SK-N-SH (cell line): ENCODE measurements at regions not wholly inside any gene's neighbourhood (a gene's known extent, or its start where the extent isn't known, plus 50 kb on each side); places are given as distances from the start of the nearest gene placed in this dataset.

Experiments
- CTCF ChIA-PET: fragments of 300-600, 350-600 bp; formaldehyde crosslinking; extraction: SDS; loops from one replicate; lab custom pipeline; 2021; lab: Yijun Ruan, JAX
- POLR2A ChIA-PET: fragments of 350-600 bp; sonication (Branson Sonifier 250); formaldehyde crosslinking; extraction: SDS; loops from one replicate; lab custom pipeline; 2020; ENCODE audit warnings: antibody characterized with exemption, inconsistent platforms; lab: Yijun Ruan, JAX
- DNase-seq: peaks from one replicate; pipeline ENCODE4 v3.0.0; 2012
- H2AFZ ChIP-seq: fragments of 200-600 bp; sonication (generic); 2 replicates; pipeline ENCODE4 v1.8.1; 2016; ENCODE audit warnings: antibody characterized with exemption, mild to moderate bottlenecking, low read depth
- H3F3A ChIP-seq: fragments of 200-600 bp; sonication (generic); replicated peaks from 2 replicates; pipeline ENCODE3; 2016; ENCODE audit warnings: antibody characterized with exemption, mild to moderate bottlenecking; ENCODE audit not compliant: insufficient read depth
- H3K27ac ChIP-seq, 2 experiments: fragments of 200-500 bp in 1 of 2; fragments of 200-600 bp in 1 of 2; sonication (Bioruptor generic) in 1 of 2; sonication (generic), shearing (Covaris generic) in 1 of 2; 2 replicates each; pipeline versions ENCODE4 v1.5.1 to v1.6.1; 2014 to 2016; ENCODE audit warnings: low read depth in 2 of 2, inconsistent platforms in 1 of 2, low read length in 1 of 2, mild to moderate bottlenecking in 1 of 2, mixed read lengths in 1 of 2
- H3K27me3 ChIP-seq: fragments of 200-600 bp; sonication (generic), shearing (Covaris generic); 2 replicates; pipeline ENCODE4 v1.6.1; 2016; ENCODE audit warnings: mixed run types; ENCODE audit not compliant: insufficient read depth
- H3K36me3 ChIP-seq, 2 experiments: fragments of 200-500 bp in 1 of 2; fragments of 200-600 bp in 1 of 2; sonication (Bioruptor generic) in 1 of 2; sonication (generic) in 1 of 2; replicated peaks in 1 of 2; 2 replicates each; pipeline versions ENCODE3 to v1.5.1; 2014 to 2016; ENCODE audit warnings: low read length in 1 of 2, mild to moderate bottlenecking in 1 of 2; ENCODE audit not compliant: insufficient read depth in 2 of 2, control insufficient read depth in 1 of 2
- H3K4me1 ChIP-seq, 2 experiments: fragments of 200-500 bp in 1 of 2; fragments of 200-600 bp in 1 of 2; sonication (Bioruptor generic) in 1 of 2; sonication (generic), shearing (Covaris generic) in 1 of 2; 2 replicates each; pipeline versions ENCODE4 v1.5.1 to v1.6.1; 2014 to 2016; ENCODE audit warnings: low read depth in 1 of 2, low read length in 1 of 2, mixed run types in 1 of 2; ENCODE audit not compliant: insufficient read depth in 2 of 2, control insufficient read depth in 1 of 2
- H3K4me2 ChIP-seq: fragments of 200-600 bp; sonication (generic), shearing (Covaris generic); 2 replicates; pipeline ENCODE4 v1.6.1; 2017; ENCODE audit warnings: mixed run types
- H3K4me3 ChIP-seq, 2 experiments: fragments of 200-500 bp in 1 of 2; fragments of 200-600 bp in 1 of 2; sonication (Bioruptor generic) in 1 of 2; sonication (generic), shearing (Covaris generic) in 1 of 2; 2 replicates each; pipeline versions ENCODE4 v1.5.1 to v1.8.1; 2014 to 2016; ENCODE audit warnings: low read depth in 2 of 2, inconsistent platforms in 1 of 2, low read length in 1 of 2, mild to moderate bottlenecking in 1 of 2, mixed read lengths in 1 of 2, moderate library complexity in 1 of 2
- H3K79me2 ChIP-seq: fragments of 200-600 bp; sonication (generic); 2 replicates; pipeline ENCODE4 v1.8.1; 2017; ENCODE audit warnings: mild to moderate bottlenecking; ENCODE audit not compliant: insufficient read depth
- H3K9ac ChIP-seq: fragments of 200-600 bp; sonication (generic); 2 replicates; pipeline ENCODE4 v1.6.1; 2017; ENCODE audit warnings: mixed run types
- H3K9me2 ChIP-seq: fragments of 200-600 bp; sonication (generic); 2 replicates; pipeline ENCODE4 v1.6.1; 2017; ENCODE audit warnings: mixed run types
- H3K9me3 ChIP-seq: fragments of 200-600 bp; sonication (generic); 2 replicates; pipeline ENCODE4 v1.6.1; 2017; ENCODE audit warnings: mixed run types, mild to moderate bottlenecking, moderate library complexity
- H4K20me1 ChIP-seq: fragments of 200-600 bp; sonication (generic); 2 replicates; pipeline ENCODE4 v1.6.1; 2017; ENCODE audit warnings: mild to moderate bottlenecking, mixed run types; ENCODE audit not compliant: insufficient read depth
- EP300 ChIP-seq, 2 experiments: IDR thresholded peaks; 2 replicates each; pipeline versions ENCODE4 v1.4.0 to v1.6.1; 2012; ENCODE audit warnings: borderline replicate concordance in 1 of 2, low read depth in 1 of 2, low read length in 1 of 2
- EZH2phosphoT487 ChIP-seq: fragments of 200-600 bp; sonication (generic); IDR thresholded peaks from 2 replicates; pipeline ENCODE4 v1.6.1; 2017; ENCODE audit warnings: low read depth, mixed run types, mild to moderate bottlenecking, antibody characterized with exemption, moderate library complexity, borderline replicate concordance
- FOSL2 ChIP-seq: IDR thresholded peaks from 2 replicates; pipeline ENCODE4 v1.4.0; 2012; ENCODE audit warnings: low read depth, mild to moderate bottlenecking, moderate library complexity, borderline replicate concordance
- GABPA ChIP-seq: IDR thresholded peaks from 2 replicates; pipeline ENCODE4 v1.4.0; 2012; ENCODE audit warnings: low read depth, mild to moderate bottlenecking
- JUND ChIP-seq: IDR thresholded peaks from 2 replicates; pipeline ENCODE4 v1.4.0; 2012
- MAX ChIP-seq: IDR thresholded peaks from 2 replicates; pipeline ENCODE4 v1.4.0; 2012; ENCODE audit warnings: low read depth
- MEF2A ChIP-seq: IDR thresholded peaks from 2 replicates; pipeline ENCODE4 v1.4.0; 2012; ENCODE audit warnings: low read depth, borderline replicate concordance
- MXI1 ChIP-seq: IDR thresholded peaks from 2 replicates; pipeline ENCODE4 v1.6.1; 2012; ENCODE audit warnings: mild to moderate bottlenecking, low read depth, low read length, improper control_type of control experiment
- NRF1 ChIP-seq: IDR thresholded peaks from 2 replicates; pipeline ENCODE4 v1.6.1; 2012; ENCODE audit warnings: low read depth, mild to moderate bottlenecking, low read length
- POLR2AphosphoS5 ChIP-seq: IDR thresholded peaks from 2 replicates; pipeline ENCODE4 v1.6.1; 2012; ENCODE audit warnings: low read depth, low read length
- RCOR1 ChIP-seq: fragments of 150-350 bp; IDR thresholded peaks from 2 replicates; pipeline ENCODE4 v1.6.1; 2017; ENCODE audit warnings: antibody characterized with exemption, low read length
- SMC3 ChIP-seq: IDR thresholded peaks from 2 replicates; pipeline ENCODE4 v1.6.1; 2012; ENCODE audit warnings: low read depth, low read length, improper control_type of control experiment
- TAF1 ChIP-seq: IDR thresholded peaks from 2 replicates; pipeline ENCODE4 v1.6.1; 2012; ENCODE audit warnings: low read depth, mild to moderate bottlenecking, low read length, moderate library complexity, borderline replicate concordance
- TEAD4 ChIP-seq: IDR thresholded peaks from 2 replicates; pipeline ENCODE4 v1.4.0; 2012; ENCODE audit warnings: mild to moderate bottlenecking, borderline replicate concordance; ENCODE audit not compliant: insufficient read depth
- WGBS: methylation state at CpG from one replicate; pipeline ENCODE4 v1.1.6; 2017; ENCODE audit warnings: low lambda C conversion rate; 5-methylcytosine and 5-hydroxymethylcytosine counted together
- TF ChIP-seq, protein P1 (sequence below): fragments of 150-350 bp; IDR thresholded peaks from 2 replicates; pipeline ENCODE4 v1.6.1; 2016; ENCODE audit warnings: mild to moderate bottlenecking, low read depth, low read length
- TF ChIP-seq, protein P2 (sequence below): IDR thresholded peaks from 2 replicates; pipeline ENCODE4 v1.4.0; 2012; ENCODE audit warnings: low read depth, borderline replicate concordance

GRCh38 chr5:112634796-112635195 is 102.9 kb upstream of the APC start:
- no peak for DNase-seq
- H3F3A ChIP-seq: no peaks in the 10 kb centered on the region
- H3K9me3 ChIP-seq: no peaks in the 10 kb centered on the region
- no peak overlapping the region for H3K27ac ChIP-seq
- peaks cover 0 to 12% of the 10 kb centered on the region in 2 experiments; a peak in 2 of 4 replicates for H3K4me1 ChIP-seq
- no peak overlapping the region for H3K9ac ChIP-seq
- H2AFZ ChIP-seq: no peak overlapping the region
- TF ChIP-seq, protein P1, sequence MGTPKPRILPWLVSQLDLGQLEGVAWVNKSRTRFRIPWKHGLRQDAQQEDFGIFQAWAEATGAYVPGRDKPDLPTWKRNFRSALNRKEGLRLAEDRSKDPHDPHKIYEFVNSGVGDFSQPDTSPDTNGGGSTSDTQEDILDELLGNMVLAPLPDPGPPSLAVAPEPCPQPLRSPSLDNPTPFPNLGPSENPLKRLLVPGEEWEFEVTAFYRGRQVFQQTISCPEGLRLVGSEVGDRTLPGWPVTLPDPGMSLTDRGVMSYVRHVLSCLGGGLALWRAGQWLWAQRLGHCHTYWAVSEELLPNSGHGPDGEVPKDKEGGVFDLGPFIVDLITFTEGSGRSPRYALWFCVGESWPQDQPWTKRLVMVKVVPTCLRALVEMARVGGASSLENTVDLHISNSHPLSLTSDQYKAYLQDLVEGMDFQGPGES: no peak
- TF ChIP-seq POLR2AphosphoS5: no peak
- no peak for TF ChIP-seq MAX
- no peak for TF ChIP-seq TEAD4
- H3K27me3 ChIP-seq: no peaks in the 10 kb centered on the region
- H3K4me2 ChIP-seq: no peak overlapping the region
- no peaks in the 10 kb centered on the region for H3K36me3 ChIP-seq
- H3K79me2 ChIP-seq: no peaks in the 10 kb centered on the region
- no peaks in the 10 kb centered on the region for H3K9me2 ChIP-seq
- H3K4me3 ChIP-seq: no peak overlapping the region
- H4K20me1 ChIP-seq: no peaks in the 10 kb centered on the region
- CTCF ChIA-PET: no interaction called here
- POLR2A ChIA-PET: no interaction called here
- 49% methylated on average over 3 of the region's 3 CpGs for WGBS

DNA sequence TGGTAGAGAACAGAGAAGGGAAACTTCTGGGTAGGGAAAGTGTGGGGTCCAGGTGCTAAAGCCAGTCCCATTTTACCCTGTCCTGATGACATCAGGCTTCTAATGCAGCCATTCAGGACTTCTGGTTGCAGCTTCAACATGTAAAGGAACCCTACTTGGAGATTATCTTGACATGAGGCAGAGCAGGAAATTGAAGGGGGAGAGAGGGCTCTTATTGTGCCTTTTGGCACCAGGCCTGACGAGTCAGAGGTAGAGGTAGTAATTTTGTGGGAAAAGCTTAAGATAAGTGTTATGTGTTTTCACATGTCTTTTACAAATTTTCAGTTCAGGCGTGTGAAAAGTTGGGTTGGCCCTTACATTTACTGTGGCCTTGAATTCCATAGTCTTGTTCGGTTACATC is 102.4 kb upstream of the APC start:
- Histone ChIP-seq H3K9ac (no peak overlapping the region), H3K9me3 (no peaks in the 10 kb centered on the region), H3K4me3 (no peak overlapping the region), H3K4me1 (peaks cover 0 to 10% of the 10 kb centered on the region in 2 experiments; a peak in 2 of 4 replicates), H3F3A (no peaks in the 10 kb centered on the region), H3K9me2 (no peaks in the 10 kb centered on the region), H3K27ac (no peak overlapping the region), H2AFZ (no peak overlapping the region), H3K79me2 (no peaks in the 10 kb centered on the region), H3K4me2 (no peak overlapping the region), H3K27me3 (no peaks in the 10 kb centered on the region), H4K20me1 (no peaks in the 10 kb centered on the region), H3K36me3 (no peaks in the 10 kb centered on the region)
- ChIA-PET CTCF (no interaction called here), POLR2A (no interaction called here)
- TF ChIP-seq, protein P1: no peak
- no peak for TF ChIP-seq MEF2A
- no peak for TF ChIP-seq TAF1
- TF ChIP-seq RCOR1: no peak
- TF ChIP-seq SMC3: no peak
- no peak for TF ChIP-seq JUND
- no peak for TF ChIP-seq GABPA
- no peak for TF ChIP-seq FOSL2
- TF ChIP-seq, protein P2, sequence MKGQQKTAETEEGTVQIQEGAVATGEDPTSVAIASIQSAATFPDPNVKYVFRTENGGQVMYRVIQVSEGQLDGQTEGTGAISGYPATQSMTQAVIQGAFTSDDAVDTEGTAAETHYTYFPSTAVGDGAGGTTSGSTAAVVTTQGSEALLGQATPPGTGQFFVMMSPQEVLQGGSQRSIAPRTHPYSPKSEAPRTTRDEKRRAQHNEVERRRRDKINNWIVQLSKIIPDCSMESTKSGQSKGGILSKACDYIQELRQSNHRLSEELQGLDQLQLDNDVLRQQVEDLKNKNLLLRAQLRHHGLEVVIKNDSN: no peak
- no peak for TF ChIP-seq EP300 (IDR thresholded peaks at IDR 0.05; ENCODE audit: borderline replicate concordance in 1 of 2, low read depth in 1 of 2, low read length in 1 of 2)
- TF ChIP-seq EZH2phosphoT487: no peak
- TF ChIP-seq MXI1: no peak
- no peak for TF ChIP-seq NRF1
- DNase-seq: no peak
- WGBS: 45% methylated on average over 3 of the region's 3 CpGs
